ENCODE measurements at regions not wholly inside any gene's neighbourhood (a gene's known extent, or its start where the extent isn't known, plus 50 kb on each side); places are given as distances from the start of the nearest gene placed in this dataset.
A peak's percentile ranks its signal among the peaks of the same experiment; 100 is the strongest.

DNA sequence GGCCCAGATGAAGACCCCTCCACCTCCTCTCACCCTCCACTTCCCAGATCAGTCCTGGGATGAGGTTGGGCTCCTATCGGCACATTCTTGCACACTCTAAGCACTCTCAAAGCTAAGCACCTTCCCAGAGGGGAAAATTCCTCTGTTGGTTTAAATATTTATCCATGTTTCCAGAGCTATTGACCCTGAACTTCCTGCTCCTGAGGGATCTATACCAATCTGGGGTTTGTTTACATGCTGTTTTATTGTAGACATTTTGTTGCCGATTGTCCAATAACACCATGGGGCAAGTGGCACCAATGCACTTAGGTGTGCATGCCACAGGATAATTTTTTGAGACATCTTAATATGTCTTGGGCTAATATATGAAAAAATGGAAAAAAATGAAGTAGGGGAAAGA, 476.2 kb downstream of the SLC4A3 start:
- Histone ChIP-seq H3K4me3 (no peak overlapping the region), H3K9me3 (ENCODE audit: low read depth) (no peaks in the 10 kb centered on the region), H3K4me1 (ENCODE audit: low read depth) (no peaks in the 10 kb centered on the region), H3K36me3 (no peaks in the 10 kb centered on the region), H3K27ac (no peak overlapping the region), H3K27me3 (no peaks in the 10 kb centered on the region)
- TF ChIP-seq CTCF (IDR thresholded peaks at IDR 0.05; ENCODE audit: low read depth, low read length): no peak
- no peak for DNase-seq (ENCODE audit: low read depth in 1 of 2, low spot score in 1 of 2)

DNA sequence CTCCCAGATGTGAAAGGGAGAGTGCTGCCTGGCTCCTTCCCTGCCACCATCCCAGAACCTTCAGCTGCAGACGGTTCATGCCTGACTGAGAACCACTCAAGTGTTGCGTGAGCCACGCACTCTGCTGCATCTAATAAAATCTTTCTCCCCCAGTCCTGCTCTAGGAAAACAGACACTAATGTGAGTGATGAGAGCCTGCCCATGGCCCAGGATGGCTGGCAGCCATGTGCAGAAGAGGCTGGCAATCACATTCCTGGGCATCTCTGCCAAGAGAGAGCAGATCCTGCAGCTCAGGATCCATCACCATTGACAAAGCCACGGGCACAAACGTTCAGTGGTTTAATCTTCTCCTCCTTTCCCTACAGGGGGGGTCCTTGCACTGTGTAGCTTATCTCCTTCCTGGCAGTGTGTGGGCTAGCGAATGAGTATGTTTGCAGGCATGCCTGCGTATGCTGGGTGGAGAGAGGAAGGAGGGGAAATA, 477.5 kb downstream of the SLC4A3 start:
- peak; percentile 37 to 93 for DNase-seq (ENCODE audit: low read depth in 1 of 2, low spot score in 1 of 2)
- no peak overlapping the region for H3K4me3 ChIP-seq
- TF ChIP-seq CTCF (IDR thresholded peaks at IDR 0.05; ENCODE audit: low read depth, low read length): peak; percentile 66

GRCh38 chr2:220106065-220106464, 478.6 kb downstream of the SLC4A3 start:
- no peaks in the 10 kb centered on the region for H3K9me3 ChIP-seq (ENCODE audit: low read depth)
- no peak overlapping the region for H3K4me3 ChIP-seq
- DNase-seq (ENCODE audit: low read depth in 1 of 2, low spot score in 1 of 2): no peak
- H3K4me1 ChIP-seq (ENCODE audit: low read depth): no peaks in the 10 kb centered on the region
- no peaks in the 10 kb centered on the region for H3K27me3 ChIP-seq
- TF ChIP-seq CTCF (IDR thresholded peaks at IDR 0.05; ENCODE audit: low read depth, low read length): no peak
- no peak overlapping the region for H3K27ac ChIP-seq
- no peaks in the 10 kb centered on the region for H3K36me3 ChIP-seq

More for the DNA sequence above, 477.5 kb downstream of the SLC4A3 start:
- Histone ChIP-seq H3K9me3 (ENCODE audit: low read depth) (no peaks in the 10 kb centered on the region), H3K27me3 (no peaks in the 10 kb centered on the region), H3K4me1 (ENCODE audit: low read depth) (no peaks in the 10 kb centered on the region), H3K27ac (no peak overlapping the region), H3K36me3 (no peaks in the 10 kb centered on the region)

DNA sequence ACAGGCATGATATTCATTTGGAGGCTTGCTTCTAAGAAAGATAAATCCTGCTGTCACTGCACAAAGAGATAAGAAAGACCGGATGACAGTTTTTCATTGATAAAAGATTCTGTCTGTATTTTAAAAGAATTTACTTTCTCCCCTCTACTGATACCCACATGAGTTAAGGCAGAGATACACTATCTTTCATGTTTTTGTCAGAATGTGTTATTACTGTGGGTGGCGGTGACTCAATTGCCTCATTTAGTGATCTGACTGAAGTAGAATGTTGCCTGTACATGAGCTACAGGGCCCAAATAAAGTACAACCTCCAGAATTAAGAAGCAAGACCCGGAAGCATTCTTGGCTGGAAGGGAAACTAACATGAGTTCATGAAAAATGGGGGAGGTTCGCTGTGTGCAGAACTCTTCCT, 480.0 kb downstream of the SLC4A3 start:
- no peaks in the 10 kb centered on the region for H3K27me3 ChIP-seq
- DNase-seq (ENCODE audit: low read depth in 1 of 2, low spot score in 1 of 2): peak in 1 of 2 donors; percentile 12
- no peak overlapping the region for H3K4me3 ChIP-seq
- H3K36me3 ChIP-seq: no peaks in the 10 kb centered on the region
- no peaks in the 10 kb centered on the region for H3K9me3 ChIP-seq (ENCODE audit: low read depth)
- no peak for TF ChIP-seq CTCF (IDR thresholded peaks at IDR 0.05; ENCODE audit: low read depth, low read length)
- no peak overlapping the region for H3K27ac ChIP-seq
- H3K4me1 ChIP-seq (ENCODE audit: low read depth): no peaks in the 10 kb centered on the region

GRCh38 chr2:220114443-220114842, 487.0 kb downstream of the SLC4A3 start:
- H3K27ac ChIP-seq: no peak overlapping the region
- no peaks in the 10 kb centered on the region for H3K4me1 ChIP-seq (ENCODE audit: low read depth)
- H3K9me3 ChIP-seq (ENCODE audit: low read depth): no peaks in the 10 kb centered on the region
- no peaks in the 10 kb centered on the region for H3K27me3 ChIP-seq
- H3K36me3 ChIP-seq: no peaks in the 10 kb centered on the region
- no peak for DNase-seq (ENCODE audit: low read depth in 1 of 2, low spot score in 1 of 2)
- no peak for TF ChIP-seq CTCF (IDR thresholded peaks at IDR 0.05; ENCODE audit: low read depth, low read length)
- H3K4me3 ChIP-seq: no peak overlapping the region

- Histone ChIP-seq H3K9me3 (ENCODE audit: low read depth) (no peaks in the 10 kb centered on the region), H3K27me3 (no peaks in the 10 kb centered on the region), H3K27ac (no peak overlapping the region), H3K36me3 (no peaks in the 10 kb centered on the region), H3K4me3 (no peak overlapping the region), H3K4me1 (ENCODE audit: low read depth) (no peaks in the 10 kb centered on the region)
- DNase-seq (ENCODE audit: low read depth in 1 of 2, low spot score in 1 of 2): peak in 1 of 2 donors; percentile 14
- no peak for TF ChIP-seq CTCF (IDR thresholded peaks at IDR 0.05; ENCODE audit: low read depth, low read length)
Measured at GRCh38 chr2:220117025-220117424, 489.6 kb downstream of the SLC4A3 start.

Measured in cardiac muscle cell (in vitro differentiated cells and primary cell).